T-helper 1 cell treated with Interleukin-12 subunit alpha and Interleukin-12 subunit beta and Interleukin-4 antibody, amounts not matched to agents 30 μg/mL and 1 μg/mL, for 36 hours (primary cell): ENCODE measurements at regions not wholly inside any gene's neighbourhood (a gene's known extent, or its start where the extent isn't known, plus 50 kb on each side); places are given as distances from the start of the nearest gene placed in this dataset.
"Not testable (repeated sequence)": the region's sequence is repeated elsewhere in the genome, so short reads cannot be mapped to it uniquely, and the experiment has no call there.

Source experiments
- H3K27ac Mint-ChIP-seq: one replicate; pipeline ENCODE4 v1.8.0; 2021; ENCODE audit warnings: mild to moderate bottlenecking, mixed read lengths
- H3K27me3 Mint-ChIP-seq: one replicate; pipeline ENCODE4 v1.8.0; 2021; ENCODE audit warnings: low read depth, mixed read lengths
- H3K36me3 Mint-ChIP-seq: one replicate; pipeline ENCODE4 v1.8.0; 2021; ENCODE audit warnings: low read depth, mixed read lengths
- H3K4me1 Mint-ChIP-seq: one replicate; pipeline ENCODE4 v1.8.0; 2021; ENCODE audit warnings: low read depth, mixed read lengths
- H3K4me3 Mint-ChIP-seq: one replicate; pipeline ENCODE4 v1.8.0; 2021; ENCODE audit warnings: mild to moderate bottlenecking, moderate library complexity, mixed read lengths
- H3K9me3 Mint-ChIP-seq: one replicate; pipeline ENCODE4 v1.8.0; 2021; ENCODE audit warnings: mixed read lengths

GRCh38 chr10:55191236-55191860 lies 390.3 kb upstream of the PCDH15 start:
- Mint-ChIP-seq H3K27ac (no peak overlapping the region), H3K4me1 (no peaks in the 10 kb centered on the region), H3K4me3 (no peak overlapping the region), H3K36me3 (no peaks in the 10 kb centered on the region), H3K27me3 (no peaks in the 10 kb centered on the region), H3K9me3 (peaks cover 3% of the 10 kb centered on the region)

GRCh38 chr10:55183993-55184392 lies 383.0 kb upstream of the PCDH15 start:
- H3K4me1 Mint-ChIP-seq = no peaks in the 10 kb centered on the region
- no peak overlapping the region for H3K4me3 Mint-ChIP-seq
- no peaks in the 10 kb centered on the region for H3K36me3 Mint-ChIP-seq
- H3K27me3 Mint-ChIP-seq = no peaks in the 10 kb centered on the region
- no peaks in the 10 kb centered on the region for H3K9me3 Mint-ChIP-seq
- no peak overlapping the region for H3K27ac Mint-ChIP-seq

GRCh38 chr10:55180357-55180756 lies 379.3 kb upstream of the PCDH15 start:
- no peaks in the 10 kb centered on the region for H3K36me3 Mint-ChIP-seq
- H3K27me3 Mint-ChIP-seq = no peaks in the 10 kb centered on the region
- no peaks in the 10 kb centered on the region for H3K4me1 Mint-ChIP-seq
- no peaks in the 10 kb centered on the region for H3K9me3 Mint-ChIP-seq
- H3K27ac Mint-ChIP-seq = no peak overlapping the region
- H3K4me3 Mint-ChIP-seq = no peak overlapping the region

- no peaks in the 10 kb centered on the region for H3K4me1 Mint-ChIP-seq
- H3K27me3 Mint-ChIP-seq = no peaks in the 10 kb centered on the region
- H3K4me3 Mint-ChIP-seq = no peak overlapping the region
- H3K27ac Mint-ChIP-seq = no peak overlapping the region
- H3K36me3 Mint-ChIP-seq = no peaks in the 10 kb centered on the region
- H3K9me3 Mint-ChIP-seq = no peaks in the 10 kb centered on the region
These were observed 373.4 kb upstream of the PCDH15 start for GRCh38 chr10:55174419-55174818.

GRCh38 chr10:55169493-55169892 lies 368.5 kb upstream of the PCDH15 start:
- Mint-ChIP-seq H3K4me3 (no peak overlapping the region), H3K36me3 (no peaks in the 10 kb centered on the region), H3K4me1 (no peaks in the 10 kb centered on the region), H3K27ac (no peak overlapping the region), H3K9me3 (no peaks in the 10 kb centered on the region), H3K27me3 (no peaks in the 10 kb centered on the region)

GRCh38 chr10:55168343-55168742 lies 367.3 kb upstream of the PCDH15 start:
- H3K27me3 Mint-ChIP-seq = no peaks in the 10 kb centered on the region

GRCh38 chr10:55163388-55163979 lies 362.5 kb upstream of the PCDH15 start:
- Mint-ChIP-seq H3K27ac (no peak overlapping the region), H3K4me1 (no peaks in the 10 kb centered on the region), H3K27me3 (no peaks in the 10 kb centered on the region), H3K36me3 (no peaks in the 10 kb centered on the region), H3K9me3 (no peaks in the 10 kb centered on the region), H3K4me3 (no peak overlapping the region)

More at GRCh38 chr10:55168343-55168742, 367.3 kb upstream of the PCDH15 start:
- Mint-ChIP-seq H3K4me1 (no peaks in the 10 kb centered on the region), H3K9me3 (no peaks in the 10 kb centered on the region), H3K36me3 (no peaks in the 10 kb centered on the region), H3K27ac (no peak overlapping the region), H3K4me3 (no peak overlapping the region)

GRCh38 chr10:55162321-55162720 lies 361.3 kb upstream of the PCDH15 start:
- H3K27me3 Mint-ChIP-seq, H3K9me3 Mint-ChIP-seq, H3K27ac Mint-ChIP-seq, H3K4me1 Mint-ChIP-seq, H3K36me3 Mint-ChIP-seq, H3K4me3 Mint-ChIP-seq: not testable (repeated sequence)

GRCh38 chr10:55160655-55161283 lies 359.7 kb upstream of the PCDH15 start:
- Mint-ChIP-seq H3K4me3 (no peak overlapping the region), H3K4me1 (no peaks in the 10 kb centered on the region), H3K36me3 (no peaks in the 10 kb centered on the region), H3K27ac (no peak overlapping the region), H3K9me3 (no peaks in the 10 kb centered on the region), H3K27me3 (no peaks in the 10 kb centered on the region)

- Mint-ChIP-seq H3K9me3 (no peaks in the 10 kb centered on the region), H3K4me3 (no peak overlapping the region), H3K27ac (no peak overlapping the region), H3K4me1 (no peaks in the 10 kb centered on the region), H3K36me3 (no peaks in the 10 kb centered on the region), H3K27me3 (no peaks in the 10 kb centered on the region)
These were observed 357.6 kb upstream of the PCDH15 start for GRCh38 chr10:55158633-55159032.

GRCh38 chr10:55146032-55146431 lies 345.0 kb upstream of the PCDH15 start:
- H3K4me1 Mint-ChIP-seq = no peaks in the 10 kb centered on the region
- H3K27ac Mint-ChIP-seq = no peak overlapping the region
- no peaks in the 10 kb centered on the region for H3K27me3 Mint-ChIP-seq
- no peaks in the 10 kb centered on the region for H3K36me3 Mint-ChIP-seq
- H3K9me3 Mint-ChIP-seq = no peaks in the 10 kb centered on the region
- H3K4me3 Mint-ChIP-seq = no peak overlapping the region

GRCh38 chr10:55144001-55144400 lies 343.0 kb upstream of the PCDH15 start:
- Mint-ChIP-seq H3K27me3 (no peaks in the 10 kb centered on the region), H3K4me1 (no peaks in the 10 kb centered on the region), H3K9me3 (no peaks in the 10 kb centered on the region), H3K27ac (no peak overlapping the region), H3K4me3 (no peak overlapping the region), H3K36me3 (no peaks in the 10 kb centered on the region)

- no peaks in the 10 kb centered on the region for H3K36me3 Mint-ChIP-seq
- H3K4me3 Mint-ChIP-seq = no peak overlapping the region
- no peak overlapping the region for H3K27ac Mint-ChIP-seq
- no peaks in the 10 kb centered on the region for H3K4me1 Mint-ChIP-seq
- no peaks in the 10 kb centered on the region for H3K27me3 Mint-ChIP-seq
- no peaks in the 10 kb centered on the region for H3K9me3 Mint-ChIP-seq
These were observed 340.9 kb upstream of the PCDH15 start for GRCh38 chr10:55141892-55142291.

- no peak overlapping the region for H3K27ac Mint-ChIP-seq
- H3K4me3 Mint-ChIP-seq = no peak overlapping the region
These were observed 336.0 kb upstream of the PCDH15 start for GRCh38 chr10:55137063-55137462.

GRCh38 chr10:55104738-55105137 lies 303.7 kb upstream of the PCDH15 start:
- no peak overlapping the region for H3K27ac Mint-ChIP-seq
- H3K4me3 Mint-ChIP-seq = no peak overlapping the region

More at GRCh38 chr10:55137063-55137462, 336.0 kb upstream of the PCDH15 start:
- no peaks in the 10 kb centered on the region for H3K27me3 Mint-ChIP-seq
- H3K4me1 Mint-ChIP-seq = no peaks in the 10 kb centered on the region
- H3K9me3 Mint-ChIP-seq = no peaks in the 10 kb centered on the region
- no peaks in the 10 kb centered on the region for H3K36me3 Mint-ChIP-seq

More at GRCh38 chr10:55104738-55105137, 303.7 kb upstream of the PCDH15 start:
- Mint-ChIP-seq H3K9me3 (no peaks in the 10 kb centered on the region), H3K27me3 (no peaks in the 10 kb centered on the region), H3K4me1 (no peaks in the 10 kb centered on the region), H3K36me3 (no peaks in the 10 kb centered on the region)
